SK-N-SH (cell line): ENCODE measurements at regions not wholly inside any gene's neighbourhood (a gene's known extent, or its start where the extent isn't known, plus 50 kb on each side); places are given as distances from the start of the nearest gene placed in this dataset.

ENCODE experiments used
- FOSL2 ChIP-seq: IDR thresholded peaks from 2 replicates; pipeline ENCODE4 v1.4.0; 2012; ENCODE audit warnings: low read depth, mild to moderate bottlenecking, moderate library complexity, borderline replicate concordance
- JUND ChIP-seq: IDR thresholded peaks from 2 replicates; pipeline ENCODE4 v1.4.0; 2012
- TF ChIP-seq, protein P1 (sequence below): fragments of 200-600 bp; sonication (generic); IDR thresholded peaks from 2 replicates; pipeline ENCODE4 v1.6.1; 2017; ENCODE audit warnings: antibody characterized with exemption, mild to moderate bottlenecking, moderate library complexity

DNA sequence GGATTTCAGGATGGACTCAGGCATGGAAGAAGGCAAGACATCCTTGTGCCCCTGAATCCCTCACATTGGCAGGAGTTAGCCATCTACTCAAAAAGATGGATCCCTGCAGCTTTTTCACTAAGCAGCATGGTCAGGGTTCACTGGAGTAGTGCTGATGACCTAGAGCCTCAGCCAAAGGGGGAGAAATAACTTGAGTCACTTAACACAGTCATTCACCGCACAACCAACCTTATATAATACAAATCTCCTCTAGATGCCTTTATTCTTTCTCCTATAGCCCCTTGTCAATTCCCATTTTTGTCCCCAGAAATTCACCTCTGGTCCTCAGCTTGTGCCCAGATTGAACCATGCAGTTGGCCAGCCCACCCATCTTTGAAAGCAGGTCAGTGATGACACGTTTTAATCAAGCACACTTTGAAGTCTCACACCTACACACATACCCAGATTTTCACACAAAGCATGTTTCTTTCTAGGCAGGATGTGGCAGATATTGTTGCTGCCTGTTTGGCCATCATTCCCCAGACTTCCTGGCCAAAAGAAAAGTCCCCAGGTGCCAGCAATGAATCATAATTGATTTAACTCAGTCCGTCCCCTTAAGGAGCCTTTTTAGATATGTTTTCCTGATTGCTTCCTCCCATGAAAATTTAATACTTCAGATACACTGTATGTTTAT is 84.2 kb downstream of the LBH start:
- TF ChIP-seq, protein P1, sequence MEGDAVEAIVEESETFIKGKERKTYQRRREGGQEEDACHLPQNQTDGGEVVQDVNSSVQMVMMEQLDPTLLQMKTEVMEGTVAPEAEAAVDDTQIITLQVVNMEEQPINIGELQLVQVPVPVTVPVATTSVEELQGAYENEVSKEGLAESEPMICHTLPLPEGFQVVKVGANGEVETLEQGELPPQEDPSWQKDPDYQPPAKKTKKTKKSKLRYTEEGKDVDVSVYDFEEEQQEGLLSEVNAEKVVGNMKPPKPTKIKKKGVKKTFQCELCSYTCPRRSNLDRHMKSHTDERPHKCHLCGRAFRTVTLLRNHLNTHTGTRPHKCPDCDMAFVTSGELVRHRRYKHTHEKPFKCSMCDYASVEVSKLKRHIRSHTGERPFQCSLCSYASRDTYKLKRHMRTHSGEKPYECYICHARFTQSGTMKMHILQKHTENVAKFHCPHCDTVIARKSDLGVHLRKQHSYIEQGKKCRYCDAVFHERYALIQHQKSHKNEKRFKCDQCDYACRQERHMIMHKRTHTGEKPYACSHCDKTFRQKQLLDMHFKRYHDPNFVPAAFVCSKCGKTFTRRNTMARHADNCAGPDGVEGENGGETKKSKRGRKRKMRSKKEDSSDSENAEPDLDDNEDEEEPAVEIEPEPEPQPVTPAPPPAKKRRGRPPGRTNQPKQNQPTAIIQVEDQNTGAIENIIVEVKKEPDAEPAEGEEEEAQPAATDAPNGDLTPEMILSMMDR = no peak
- TF ChIP-seq FOSL2 = no peak
- no peak for TF ChIP-seq JUND
